ENCODE measurements at regions not wholly inside any gene's neighbourhood (a gene's known extent, or its start where the extent isn't known, plus 50 kb on each side); places are given as distances from the start of the nearest gene placed in this dataset.

GRCh38 chr3:159131376-159131775, 329.5 kb downstream of the MFSD1 start:
- no peak for DNase-seq

DNA sequence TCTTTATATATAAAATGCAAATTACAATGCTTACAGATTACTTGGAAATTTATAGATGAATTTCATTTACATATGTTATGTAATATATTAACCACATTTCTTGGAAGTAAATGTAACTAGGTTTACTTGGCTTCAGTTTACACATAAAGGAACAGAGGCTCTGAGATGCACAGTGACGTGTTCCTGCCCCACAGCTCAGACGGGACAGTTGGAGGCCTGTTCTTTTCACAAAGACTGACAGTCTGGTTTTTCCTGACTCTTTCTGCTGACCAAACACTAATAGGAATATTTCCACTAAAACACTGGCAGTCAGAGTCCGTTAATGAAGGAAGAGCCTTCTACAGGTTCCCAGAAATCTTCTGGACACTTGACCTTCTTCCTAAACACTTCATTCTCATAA, 336.1 kb downstream of the MFSD1 start:
- no peak for DNase-seq

- DNase-seq = no peak
These were observed 337.5 kb downstream of the MFSD1 start for GRCh38 chr3:159139326-159139725.

- DNase-seq = no peak
These were observed 342.6 kb downstream of the MFSD1 start for GRCh38 chr3:159144472-159144871.

- no peak for DNase-seq
These were observed 343.0 kb downstream of the MFSD1 start for GRCh38 chr3:159144891-159145290.

- no peak for DNase-seq
These were observed 344.5 kb downstream of the MFSD1 start for GRCh38 chr3:159146392-159146791.

- DNase-seq = no peak
These were observed 345.1 kb downstream of the MFSD1 start for GRCh38 chr3:159146856-159147435.

- no peak for DNase-seq
These were observed 346.0 kb downstream of the MFSD1 start for GRCh38 chr3:159147813-159148212.

DNA sequence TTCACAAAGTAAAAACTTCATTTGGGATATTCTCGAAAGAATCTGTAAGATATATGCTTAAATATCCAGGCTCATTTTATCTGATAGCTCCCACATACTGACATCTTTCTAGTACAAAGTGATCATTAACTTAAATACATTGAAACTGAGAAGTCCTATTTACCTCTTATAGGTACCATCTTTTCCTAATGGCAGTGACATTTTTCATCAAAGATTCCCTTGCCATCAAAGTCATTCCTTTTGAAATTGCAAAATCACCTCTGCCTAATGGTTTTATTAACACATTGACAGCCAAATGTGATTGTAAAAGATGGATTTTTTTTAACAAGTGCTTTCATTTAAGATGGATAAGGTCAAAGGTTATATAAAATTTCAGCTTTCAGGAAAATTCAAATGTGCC, 346.6 kb downstream of the MFSD1 start:
- DNase-seq = no peak

DNA sequence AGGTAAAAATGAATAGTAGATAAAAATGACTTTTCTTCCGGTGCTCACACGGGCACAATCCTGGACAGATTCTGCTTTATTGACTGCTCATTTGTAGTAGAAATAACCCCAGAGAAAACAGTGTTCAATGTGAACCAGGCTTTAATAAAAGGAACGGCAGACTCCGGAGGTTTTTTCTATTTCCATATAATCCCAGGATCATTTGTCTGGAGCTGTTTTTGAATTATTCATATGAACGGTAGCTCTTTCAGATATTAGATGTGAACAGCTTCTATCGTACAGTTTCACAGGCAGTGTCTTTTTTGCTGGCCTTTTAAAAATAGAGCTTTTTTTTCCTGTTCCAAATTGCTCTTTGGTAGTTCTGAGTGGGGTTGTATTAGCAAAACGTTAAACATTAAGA, 347.3 kb downstream of the MFSD1 start:
- no peak for DNase-seq

- no peak for DNase-seq
These were observed 347.8 kb downstream of the MFSD1 start for GRCh38 chr3:159149633-159150032.

- DNase-seq = no peak
These were observed 348.3 kb downstream of the MFSD1 start for GRCh38 chr3:159150180-159150579.

DNA sequence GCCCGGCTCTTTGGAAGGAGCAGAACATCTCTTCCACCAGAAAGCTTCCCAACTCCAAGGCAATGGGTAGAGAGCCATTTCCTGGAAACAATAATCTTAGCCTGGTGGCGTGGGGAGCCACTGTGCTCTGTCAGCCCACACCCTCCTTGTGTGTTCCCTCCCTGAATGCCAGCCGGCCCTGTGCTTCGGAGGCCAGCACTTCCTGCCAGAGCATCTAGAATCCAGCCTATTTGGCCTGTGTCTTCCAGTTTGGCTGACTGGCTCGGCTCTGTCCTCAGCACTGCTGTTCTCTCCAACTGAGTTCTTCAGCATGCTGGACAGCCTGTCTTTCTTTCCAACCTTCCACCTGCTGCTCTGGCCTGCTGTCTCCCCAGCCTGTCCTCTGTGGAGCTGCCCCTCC, 349.3 kb downstream of the MFSD1 start:
- DNase-seq = no peak

DNA sequence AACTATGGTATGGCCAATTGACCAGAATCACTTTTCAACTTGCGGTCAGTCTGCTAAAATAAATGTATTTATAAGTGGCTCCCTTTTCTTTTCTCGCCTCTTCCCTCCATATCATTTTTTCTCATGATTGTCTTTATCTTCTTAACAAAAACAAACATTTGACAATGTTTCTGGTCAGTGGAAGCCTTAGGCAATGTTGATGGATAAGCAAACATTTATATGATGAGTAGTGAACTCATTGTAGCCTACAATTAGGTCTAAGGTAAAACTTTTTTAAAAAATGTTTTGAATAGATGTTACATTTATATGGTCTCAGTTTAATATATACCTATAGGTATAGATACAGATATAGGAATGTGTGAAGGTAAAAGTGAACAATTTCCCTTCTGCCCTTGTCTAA, 355.4 kb downstream of the MFSD1 start:
- no peak for DNase-seq

- DNase-seq = no peak
These were observed 356.4 kb downstream of the MFSD1 start for GRCh38 chr3:159158213-159158612.

GRCh38 chr3:159158801-159159200, 356.9 kb downstream of the MFSD1 start:
- no peak for DNase-seq

GRCh38 chr3:159159546-159159945, 357.7 kb downstream of the MFSD1 start:
- no peak for DNase-seq

- DNase-seq = no peak
These were observed 361.8 kb downstream of the MFSD1 start for GRCh38 chr3:159163656-159164055.

- no peak for DNase-seq
These were observed 364.1 kb downstream of the MFSD1 start for GRCh38 chr3:159165961-159166360.

DNA sequence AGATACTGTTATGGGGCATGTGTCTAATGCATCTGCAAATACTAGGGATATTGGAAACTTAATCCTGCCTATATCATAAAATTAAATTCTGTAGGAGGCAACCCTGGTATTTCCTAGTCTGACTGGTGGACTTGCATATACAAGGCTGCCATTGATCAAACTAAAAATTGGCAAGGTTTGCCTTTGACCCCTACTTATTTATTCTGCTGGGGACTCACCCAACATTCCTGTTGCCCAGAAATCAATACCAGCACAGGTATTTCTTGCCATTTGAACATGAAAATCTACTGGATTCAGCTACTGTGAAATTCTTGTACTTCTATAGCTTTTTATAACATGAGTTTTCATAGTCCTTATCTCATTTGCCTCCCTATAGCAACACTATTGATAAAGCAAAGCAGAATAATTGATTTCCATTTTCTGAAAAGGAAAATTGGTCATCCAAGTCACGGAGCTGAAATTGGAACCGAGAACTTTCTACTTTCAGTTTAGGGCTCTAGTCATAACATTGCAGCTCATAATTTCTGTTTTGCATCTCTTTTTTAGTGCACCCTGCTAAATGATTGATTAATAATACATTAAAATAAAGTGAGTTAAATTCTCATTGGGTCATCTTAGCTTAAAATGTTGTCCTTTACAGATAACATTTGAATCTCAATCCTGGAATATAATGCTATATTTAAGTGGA, 365.2 kb downstream of the MFSD1 start:
- no peak for DNase-seq

GRCh38 chr3:159168788-159169187, 366.9 kb downstream of the MFSD1 start:
- no peak for DNase-seq

DNA sequence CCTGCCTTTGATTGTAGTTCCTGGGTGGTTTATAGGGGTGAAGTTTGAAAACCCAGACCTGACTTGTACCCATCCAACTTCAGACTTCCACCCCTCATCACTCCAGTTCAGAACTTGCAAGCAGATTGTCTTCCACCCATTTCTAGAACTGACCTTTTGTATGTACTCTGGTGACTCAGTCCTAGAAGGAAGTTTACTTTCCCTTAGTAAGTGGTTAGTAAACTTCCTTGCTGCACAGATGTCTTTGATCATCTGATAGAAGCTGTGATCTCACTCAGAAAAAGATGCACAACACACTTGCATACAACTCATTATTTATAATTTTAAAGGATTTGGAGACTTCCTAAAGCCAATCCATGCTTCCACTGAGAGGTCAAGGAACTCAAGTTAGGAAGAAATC, 368.0 kb downstream of the MFSD1 start:
- peak in 1 of 2 donors; percentile 61 for DNase-seq

DNA sequence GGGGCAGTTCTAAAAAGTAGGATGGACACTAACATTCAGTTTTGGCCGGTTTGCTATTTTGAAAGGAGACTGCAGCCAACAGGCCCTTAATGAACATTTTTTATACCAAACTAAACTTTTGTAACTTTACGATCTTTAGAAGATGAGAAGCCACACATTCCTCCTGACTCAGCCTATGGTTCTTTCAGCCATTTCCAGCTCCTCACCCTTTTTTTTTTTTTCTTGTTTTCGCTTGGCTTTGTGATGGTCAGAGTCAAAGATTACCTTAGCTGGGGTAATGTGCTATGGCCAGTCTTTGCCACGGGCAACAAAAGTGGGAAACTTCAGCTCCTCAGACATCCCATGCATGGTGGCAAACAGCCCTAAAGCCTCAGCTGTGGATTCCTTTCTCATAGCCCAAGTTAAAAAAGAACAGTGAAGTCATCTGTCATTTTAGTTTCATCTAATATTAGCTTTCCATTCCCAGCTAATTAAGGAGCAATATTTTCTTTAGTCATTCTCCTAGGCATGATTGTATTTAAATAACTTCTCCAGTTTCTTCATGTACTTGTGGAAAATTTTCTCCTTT, 368.7 kb downstream of the MFSD1 start:
- DNase-seq = no peak

DNA sequence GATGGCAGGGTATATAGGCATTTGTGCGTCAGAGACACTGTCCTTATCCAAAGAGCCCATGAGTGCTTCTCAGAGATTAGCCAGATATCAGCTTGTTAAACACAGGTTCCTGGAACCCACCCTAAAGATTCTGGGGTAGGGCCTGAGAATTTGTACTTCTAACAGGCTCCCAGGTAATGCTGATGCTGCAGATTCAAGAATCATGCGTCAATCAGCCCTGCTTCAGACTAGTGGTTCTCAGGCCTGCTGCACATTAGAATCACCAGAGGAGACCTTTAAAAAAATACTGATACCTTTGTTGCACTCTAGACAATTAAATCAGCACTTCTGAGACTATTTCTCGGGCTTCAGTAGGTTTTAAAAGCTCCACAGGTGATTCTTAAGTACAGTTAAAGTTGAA, 369.5 kb downstream of the MFSD1 start:
- no peak for DNase-seq

GRCh38 chr3:159172473-159172872, 370.6 kb downstream of the MFSD1 start:
- DNase-seq = no peak
